ENCODE measurements at regions not wholly inside any gene's neighbourhood (a gene's known extent, or its start where the extent isn't known, plus 50 kb on each side); places are given as distances from the start of the nearest gene placed in this dataset.

GRCh38 chr4:180028682-180029081 is 2214.5 kb upstream of the TENM3 start:
- TF ChIP-seq RCOR1 (IDR thresholded peaks at IDR 0.05; ENCODE audit: insufficient replicate concordance, low read length) (no peak), ELK1 (IDR thresholded peaks at IDR 0.05; ENCODE audit: borderline replicate concordance, low read depth, low read length) (no peak), CHD1 (IDR thresholded peaks at IDR 0.05; ENCODE audit: low read depth, low read length) (no peak), RFX5 (IDR thresholded peaks at IDR 0.05; ENCODE audit: low read depth, low read length) (no peak), MAZ (IDR thresholded peaks at IDR 0.05; ENCODE audit: borderline replicate concordance, low read depth, low read length) (no peak), SMC3 (IDR thresholded peaks at IDR 0.05; ENCODE audit: low read depth, low read length) (peak; percentile 26; the same call in 1 of the 2 replicates), RAD21 (IDR thresholded peaks at IDR 0.05; ENCODE audit: low read length) (peak; percentile 34), CTCF (conservative IDR thresholded peaks at IDR 0.05; ENCODE audit: low read depth, low read length) (peak; percentile 40)
- no peak overlapping the region for H3K4me3 ChIP-seq (ENCODE audit: insufficient read depth, low read depth, low read length)
- no peak overlapping the region for H3K23ac ChIP-seq (ENCODE audit: low read depth, low read length)
- POLR2A ChIA-PET (ENCODE audit: unreplicated experiment), result no interaction called here
- H3K4me2 ChIP-seq (ENCODE audit: low read depth, low read length), result no peak overlapping the region
- no peak overlapping the region for H2AK9ac ChIP-seq (replicated peaks; ENCODE audit: low read depth, low read length, poor library complexity)
- no peak overlapping the region for H2BK15ac ChIP-seq (ENCODE audit: low read depth, low read length)
- no peak overlapping the region for H3K18ac ChIP-seq (ENCODE audit: low read depth, low read length)
- no peak for ATAC-seq (ENCODE audit: low read depth)
- no peak overlapping the region for H3K56ac ChIP-seq (ENCODE audit: extremely low read depth, insufficient read depth, low read length)
- no peak overlapping the region for H3K4ac ChIP-seq (ENCODE audit: low read depth, low read length)
- DNase-seq, result peak; percentile 55
- no peak overlapping the region for H3K14ac ChIP-seq (replicated peaks; ENCODE audit: low read depth, low read length)
- no peaks in the 10 kb centered on the region for H3K9me1 ChIP-seq (ENCODE audit: insufficient read depth, low read length)
- no peak overlapping the region for H2BK20ac ChIP-seq (ENCODE audit: low read depth, low read length)
- no peak overlapping the region for H3K27ac ChIP-seq (ENCODE audit: insufficient read depth, low read length)
- H3K9me3 ChIP-seq (ENCODE audit: control insufficient read depth, insufficient read depth, low read length), result no peaks in the 10 kb centered on the region
- dilution Hi-C loops (cut with HindIII; ENCODE audit: low sequenced_read_pairs, unreplicated experiment), result no loop called here
- no peaks in the 10 kb centered on the region for H3K79me1 ChIP-seq (ENCODE audit: low read depth in 1 of 2, low read length in 2 of 2)
- whole genome bisulfite sequencing, 2 experiments (ENCODE audit: extremely low coverage in 2 of 2, insufficient read length in 1 of 2), result no CpG with 5 or more reads among the region's 8 CpGs
- no TSS peak for BruUV-seq (replicated peaks)
- H3K9ac ChIP-seq (ENCODE audit: low read depth, low read length), result no peak overlapping the region
- no peaks in the 10 kb centered on the region for H3K4me1 ChIP-seq (ENCODE audit: control insufficient read depth, insufficient read depth, low read length)
- no peak overlapping the region for H2AK5ac ChIP-seq (ENCODE audit: low read depth, low read length)
- no peak overlapping the region for H4K8ac ChIP-seq (ENCODE audit: low read depth in 2 of 2, low read length in 2 of 2)
- H4K20me1 ChIP-seq (ENCODE audit: insufficient read depth, low read length), result no peaks in the 10 kb centered on the region
- CTCF ChIA-PET, result no interaction called here
- in situ Hi-C loops (cut with MboI; ENCODE audit: low sequenced_read_pairs), result no loop called here
- no peak overlapping the region for H2BK120ac ChIP-seq (ENCODE audit: low read depth, low read length)
- no peak overlapping the region for H2BK5ac ChIP-seq (ENCODE audit: low read depth, low read length, poor library complexity, severe bottlenecking)
- no peak overlapping the region for H4K5ac ChIP-seq (ENCODE audit: low read depth, low read length)
- H3K27me3 ChIP-seq (ENCODE audit: control insufficient read depth, insufficient read depth, low read length), result no peaks in the 10 kb centered on the region
- no peaks in the 10 kb centered on the region for H3K36me3 ChIP-seq (ENCODE audit: control insufficient read depth, insufficient read depth, low read length)
- intact Hi-C loops (cut with micrococcal nuclease), result loop anchor here (1.0 kb wide), 1 partner anchor 161 kb away; no protein-coding TSS in a partner anchor
- H4K91ac ChIP-seq (ENCODE audit: insufficient read depth, low read depth, low read length), result no peak overlapping the region
- no peak overlapping the region for H2AFZ ChIP-seq (replicated peaks; ENCODE audit: low read length, poor library complexity)

All from IMR-90 (cell line).